GM18498 (cell line): ENCODE measurements at regions not wholly inside any gene's neighbourhood (a gene's known extent, or its start where the extent isn't known, plus 50 kb on each side); places are given as distances from the start of the nearest gene placed in this dataset.

ENCODE experiments used
- ATAC-seq: cut with Tn5 transposase; IDR thresholded peaks from one replicate; pipeline ENCODE4 v1.9.1; 2021; ENCODE audit warnings: mild to moderate bottlenecking, moderate library complexity; ENCODE audit not compliant: unreplicated experiment

- no peak for ATAC-seq
These were observed 843.9 kb upstream of the DPPA4 start for GRCh38 chr3:110181226-110181625.

DNA sequence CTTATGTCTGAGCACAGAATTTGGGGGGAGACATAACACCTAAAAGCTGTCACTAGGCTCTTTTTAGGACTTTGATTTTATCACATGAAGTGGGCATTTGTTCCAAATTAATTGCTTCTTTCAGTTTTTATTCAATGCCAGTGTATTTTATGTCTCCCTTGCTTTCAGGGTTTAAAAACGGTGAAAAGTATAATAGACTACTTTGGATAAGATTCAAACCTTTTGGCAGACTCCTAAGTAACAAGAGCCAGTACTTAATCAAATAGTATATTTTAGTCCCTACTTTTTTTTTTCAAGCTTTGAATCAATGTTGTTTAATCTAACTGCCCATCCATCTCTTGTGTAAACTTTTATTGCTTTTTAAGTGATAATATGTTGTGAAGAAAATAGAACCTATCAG lies 847.2 kb upstream of the DPPA4 start:
- no peak for ATAC-seq

- no peak for ATAC-seq
These were observed 855.7 kb upstream of the DPPA4 start for GRCh38 chr3:110193074-110193473.

DNA sequence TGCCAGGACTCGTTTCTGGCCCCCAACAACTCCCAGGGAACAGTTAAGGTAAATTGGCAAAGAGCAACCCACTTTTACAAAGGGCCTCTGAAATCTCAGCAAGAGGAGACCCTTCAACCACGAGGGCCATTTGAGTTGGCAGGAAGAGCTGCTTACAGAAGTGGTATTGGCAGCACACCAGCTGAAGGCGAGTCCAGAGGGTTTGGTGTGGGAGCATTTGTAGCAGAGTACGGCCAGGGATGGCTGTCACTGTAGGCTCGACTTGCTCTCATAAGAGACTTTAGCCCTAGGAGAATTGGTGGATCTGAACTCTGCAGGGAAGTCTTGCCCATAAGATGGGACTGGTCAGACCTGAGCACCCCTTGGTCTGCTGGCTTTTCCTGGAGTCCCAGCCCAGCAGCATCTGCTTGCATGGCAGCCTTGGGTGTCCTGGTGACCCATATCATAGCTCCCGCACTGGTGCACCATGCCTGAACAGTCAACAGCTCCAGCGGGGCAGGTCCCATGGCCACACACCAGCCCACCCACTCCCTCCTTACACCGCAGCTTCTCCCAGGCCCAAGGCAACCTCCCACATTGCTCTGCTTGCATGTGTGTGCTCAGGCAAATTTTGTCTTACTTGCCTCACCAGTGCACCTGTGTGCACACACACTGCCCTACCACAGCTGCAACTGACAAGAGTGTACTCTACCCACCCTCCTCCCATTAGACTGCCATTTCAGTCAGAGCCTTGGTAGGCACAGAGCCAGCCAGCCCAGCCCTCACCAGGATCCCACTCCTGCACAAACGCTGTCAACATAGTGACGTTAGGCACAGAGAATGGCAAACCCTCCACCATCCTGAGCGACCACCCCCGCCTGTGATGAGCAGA lies 861.6 kb upstream of the DPPA4 start:
- no peak for ATAC-seq

GRCh38 chr3:110199588-110199943 lies 862.2 kb upstream of the DPPA4 start:
- no peak for ATAC-seq

DNA sequence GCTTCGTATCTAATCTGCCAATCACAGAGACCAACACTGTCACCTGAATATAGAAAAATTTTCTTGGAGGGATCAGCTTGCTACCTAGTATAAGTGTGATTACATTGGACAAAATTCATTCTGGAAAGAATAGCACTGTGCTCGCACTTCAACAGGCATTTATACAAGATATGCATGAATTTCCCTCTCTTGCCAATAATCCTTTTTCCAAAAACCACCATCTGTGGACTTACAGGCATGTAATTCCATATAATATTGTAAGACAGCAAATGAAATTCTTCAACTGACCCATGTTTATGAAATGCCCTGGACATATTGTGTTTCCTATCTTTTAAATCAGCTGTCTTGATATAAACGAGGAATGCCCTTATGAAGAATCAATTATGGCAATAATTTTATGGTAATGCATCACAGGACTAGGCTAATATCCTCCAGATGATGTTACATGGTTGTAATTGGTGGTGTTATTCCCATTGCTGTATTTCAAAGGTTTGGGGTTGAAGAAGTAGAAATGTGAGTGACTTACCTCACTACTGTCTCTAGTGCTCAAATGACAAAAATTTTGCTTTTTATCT lies 861.4 kb upstream of the NECTIN3 start:
- no peak for ATAC-seq

DNA sequence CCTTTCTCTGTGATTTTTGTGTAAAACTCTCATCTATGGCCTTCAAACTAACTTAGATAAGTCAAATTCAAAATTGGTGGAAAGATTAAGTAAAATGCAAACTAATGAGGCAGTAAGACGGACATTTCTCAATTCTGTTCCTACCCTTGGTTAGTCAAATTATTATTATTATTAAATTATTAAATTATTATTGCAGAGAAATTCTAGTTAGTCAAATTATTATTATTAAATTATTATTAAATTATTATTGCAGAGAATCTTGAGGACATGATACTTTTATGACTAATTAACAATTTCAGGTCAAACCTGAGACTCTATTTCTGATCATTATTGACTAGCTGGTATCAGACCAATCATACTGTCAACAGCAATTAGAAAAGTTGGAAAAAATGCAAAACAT lies 845.0 kb upstream of the NECTIN3 start:
- no peak for ATAC-seq

GRCh38 chr3:110227991-110228390 lies 843.6 kb upstream of the NECTIN3 start:
- no peak for ATAC-seq

DNA sequence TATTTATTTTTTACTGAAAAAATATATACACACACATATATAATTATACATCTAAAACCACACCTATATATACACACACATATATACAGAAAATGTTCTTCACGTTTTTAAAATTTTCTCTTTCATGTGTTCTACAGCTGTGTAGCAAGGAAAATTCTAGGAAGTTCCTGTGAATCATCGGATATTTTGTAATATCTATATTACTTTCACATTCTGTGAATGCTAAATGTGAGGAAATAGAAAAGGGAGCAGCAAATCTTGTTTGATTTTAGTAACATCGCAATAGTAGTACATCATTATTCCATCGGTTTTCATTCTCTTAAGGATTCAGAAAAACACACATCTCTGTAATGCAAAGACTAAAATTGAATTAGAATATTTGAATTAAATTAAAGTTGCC lies 836.8 kb upstream of the NECTIN3 start:
- no peak for ATAC-seq

- ATAC-seq: no peak
These were observed 834.5 kb upstream of the NECTIN3 start for GRCh38 chr3:110236976-110237610.

DNA sequence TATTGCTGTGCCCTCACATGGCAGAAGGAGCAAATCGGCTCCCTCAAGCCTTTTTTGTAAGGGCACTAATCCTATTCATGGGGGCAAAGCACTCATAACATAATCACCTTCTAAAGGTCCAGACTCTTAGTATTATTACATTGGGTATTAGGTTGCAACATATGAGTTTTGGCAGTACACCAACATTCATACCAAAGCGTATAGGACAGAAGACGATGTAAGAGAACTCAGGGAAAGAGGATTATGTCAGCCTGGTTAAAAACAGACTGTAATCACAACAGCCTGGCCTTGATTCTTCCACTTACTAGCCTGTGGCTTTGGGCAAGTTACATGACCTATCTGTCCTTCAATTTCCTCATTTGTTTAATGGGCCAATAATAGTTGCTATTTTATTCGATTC lies 828.5 kb upstream of the NECTIN3 start:
- ATAC-seq: no peak

DNA sequence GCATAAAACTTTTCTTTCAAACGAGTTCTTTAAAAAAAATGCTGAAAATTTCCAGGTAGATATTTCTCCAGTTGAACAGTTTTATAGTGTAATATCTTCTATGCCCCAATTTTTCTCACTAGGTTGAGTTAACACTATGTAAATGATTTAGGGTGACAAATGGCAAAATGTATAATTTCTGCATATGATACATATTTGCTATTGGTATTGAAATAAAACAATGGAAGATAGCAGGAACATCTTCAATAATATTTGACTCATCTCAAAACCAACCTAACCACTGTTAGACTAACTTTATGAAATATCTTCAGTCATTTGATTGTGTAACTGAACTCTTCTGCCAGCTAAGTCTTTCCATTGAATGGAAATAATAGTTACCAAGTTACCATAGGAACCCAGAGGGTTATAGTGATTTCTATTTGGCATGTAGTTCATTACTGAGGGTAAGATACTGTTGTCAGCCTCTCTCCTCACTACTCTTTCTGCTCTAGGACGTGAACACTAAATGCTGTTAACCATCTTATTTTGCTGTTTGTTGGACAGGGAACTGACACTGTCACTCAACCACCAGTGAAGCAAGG lies 824.7 kb upstream of the NECTIN3 start:
- ATAC-seq: no peak

DNA sequence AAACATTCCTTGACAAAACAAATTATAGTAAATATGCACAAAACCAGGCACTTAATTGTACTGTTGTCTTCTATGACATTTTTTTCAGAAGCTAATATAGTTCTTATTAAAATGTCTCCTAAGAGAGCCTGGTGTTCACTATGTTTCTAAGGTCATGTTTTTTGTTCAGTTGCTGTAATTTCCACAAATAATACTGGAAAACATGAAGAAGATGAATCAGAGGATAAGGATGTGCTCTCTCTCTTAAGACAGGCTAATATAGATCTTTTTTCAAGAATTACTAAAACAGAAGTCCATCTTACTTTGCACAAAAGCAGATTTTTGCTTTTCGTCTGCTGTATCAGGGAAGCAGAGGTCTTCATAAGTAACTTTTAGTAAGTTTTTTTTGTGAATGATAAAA lies 823.0 kb upstream of the NECTIN3 start:
- ATAC-seq: no peak

- ATAC-seq: no peak
These were observed 817.8 kb upstream of the NECTIN3 start for GRCh38 chr3:110253794-110254193.

GRCh38 chr3:110254591-110254990 lies 817.0 kb upstream of the NECTIN3 start:
- no peak for ATAC-seq

DNA sequence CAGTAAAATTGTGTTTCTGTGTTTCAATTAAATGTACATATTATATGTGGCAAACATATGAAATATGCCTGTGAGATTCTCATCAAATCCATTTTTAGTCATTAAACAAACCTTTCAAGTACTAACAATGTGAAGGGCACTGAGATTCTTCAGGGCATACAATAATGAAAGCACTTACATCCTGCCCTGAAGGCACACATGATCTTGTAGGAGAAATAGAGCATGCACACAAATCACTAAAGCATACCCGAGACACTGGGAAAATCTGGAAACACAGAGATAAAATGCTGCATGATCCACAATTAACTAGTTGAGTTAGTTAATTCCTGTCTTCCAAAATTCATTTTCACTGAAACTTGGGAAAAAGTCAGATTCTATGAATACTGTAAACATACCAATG lies 810.5 kb upstream of the NECTIN3 start:
- ATAC-seq: no peak

- ATAC-seq: no peak
These were observed 808.7 kb upstream of the NECTIN3 start for GRCh38 chr3:110262896-110263295.

- ATAC-seq: no peak
These were observed 806.3 kb upstream of the NECTIN3 start for GRCh38 chr3:110265302-110265701.

- no peak for ATAC-seq
These were observed 804.2 kb upstream of the NECTIN3 start for GRCh38 chr3:110267304-110267845.

- no peak for ATAC-seq
These were observed 799.1 kb upstream of the NECTIN3 start for GRCh38 chr3:110272525-110272924.

- ATAC-seq: no peak
These were observed 779.6 kb upstream of the NECTIN3 start for GRCh38 chr3:110291886-110292501.
